ENCODE measurements at regions not wholly inside any gene's neighbourhood (a gene's known extent, or its start where the extent isn't known, plus 50 kb on each side); places are given as distances from the start of the nearest gene placed in this dataset.
"Not testable (repeated sequence)": the region's sequence is repeated elsewhere in the genome, so short reads cannot be mapped to it uniquely, and the experiment has no call there.

- DNase-seq, result no peak
Observed at GRCh38 chr6:156687789-156688619, 89.2 kb upstream of the ARID1B start.

GRCh38 chr6:156686995-156687788 lies 90.0 kb upstream of the ARID1B start:
- DNase-seq, result peak; percentile 81

GRCh38 chr6:156686301-156686994 lies 90.7 kb upstream of the ARID1B start:
- DNase-seq, result peak; percentile 48

DNA sequence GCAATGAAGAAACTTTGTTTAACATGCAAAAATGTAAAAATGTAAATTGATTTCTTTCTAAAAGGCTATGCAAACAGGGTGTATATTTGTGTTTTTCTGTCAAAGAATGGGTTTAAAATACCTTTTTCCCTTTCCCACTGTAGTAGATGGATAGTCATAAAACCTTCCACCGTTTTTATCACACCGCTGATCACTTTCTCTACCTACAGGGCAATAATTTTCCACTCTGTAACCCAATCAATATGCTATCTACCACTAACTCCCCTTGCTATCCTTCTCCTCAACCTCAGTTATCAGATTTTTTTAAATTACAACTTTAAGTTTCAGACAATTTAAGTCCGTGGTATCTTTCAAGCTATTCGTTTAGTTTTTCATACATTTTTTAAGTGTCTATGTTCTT lies 91.4 kb upstream of the ARID1B start:
- DNase-seq, result no peak

DNA sequence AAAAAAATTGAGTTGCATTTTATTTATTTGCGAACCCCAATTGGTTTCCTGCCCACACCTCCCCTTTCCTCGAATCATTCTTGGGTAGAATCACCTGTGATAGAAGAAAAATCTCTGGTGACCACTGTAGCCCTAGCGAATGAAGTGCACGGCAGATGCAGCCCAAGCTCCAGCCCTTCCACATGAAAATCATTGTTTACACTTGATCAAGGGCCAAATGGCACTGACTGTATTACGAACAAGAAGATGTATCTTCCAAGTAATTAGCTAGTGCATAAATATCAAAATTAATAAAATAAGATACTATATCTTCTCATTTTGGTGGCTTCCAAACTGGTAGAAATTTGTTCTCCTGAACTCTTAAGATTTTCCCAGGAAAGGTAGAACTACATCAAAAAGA lies 93.4 kb upstream of the ARID1B start:
- DNase-seq, result no peak

GRCh38 chr6:156676721-156677120 lies 100.5 kb upstream of the ARID1B start:
- DNase-seq, result no peak

- no peak for DNase-seq
Observed at GRCh38 chr6:156674197-156674596, 103.0 kb upstream of the ARID1B start.

- DNase-seq, result not testable (repeated sequence)
Observed at GRCh38 chr6:156670097-156670496, 107.1 kb upstream of the ARID1B start.

- no peak for DNase-seq
Observed at GRCh38 chr6:156662025-156662445, 115.1 kb upstream of the ARID1B start.

DNA sequence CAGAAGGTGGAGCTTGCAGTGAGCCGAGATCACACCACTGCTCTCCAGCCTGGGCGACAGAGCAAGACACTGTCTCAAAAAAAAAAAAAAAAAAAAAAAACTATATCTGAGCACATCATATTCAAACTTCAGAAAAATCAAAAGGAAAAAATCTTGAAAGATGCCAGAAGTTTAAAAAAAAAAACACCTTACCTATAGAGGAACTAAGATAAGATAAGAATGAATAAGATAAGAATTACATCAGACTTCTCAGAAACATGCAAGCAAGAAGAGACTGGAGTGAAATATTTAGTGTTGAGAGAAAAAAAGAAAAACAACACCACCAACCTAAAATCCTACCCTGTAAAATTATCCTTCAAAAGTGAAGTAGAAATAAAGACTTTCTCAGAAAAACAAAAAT lies 116.8 kb upstream of the ARID1B start:
- no peak for DNase-seq

DNA sequence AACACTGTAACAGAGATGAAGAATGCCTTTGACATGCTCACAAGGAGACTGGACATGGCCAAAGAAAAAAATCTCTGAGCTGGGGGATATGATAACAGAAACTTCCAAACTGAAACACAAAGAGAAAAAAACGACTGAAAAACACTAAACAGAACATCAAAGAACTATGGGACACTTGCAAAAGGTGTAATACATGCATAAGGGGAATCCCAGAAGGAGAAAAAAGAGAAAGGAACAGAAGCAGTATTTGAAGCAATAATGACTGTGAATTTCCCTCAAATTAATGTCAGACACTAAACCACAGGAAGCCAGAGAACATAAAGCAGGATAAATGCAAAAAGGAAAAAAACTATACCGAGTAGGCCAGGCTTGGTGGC lies 117.4 kb upstream of the ARID1B start:
- no peak for DNase-seq

DNA sequence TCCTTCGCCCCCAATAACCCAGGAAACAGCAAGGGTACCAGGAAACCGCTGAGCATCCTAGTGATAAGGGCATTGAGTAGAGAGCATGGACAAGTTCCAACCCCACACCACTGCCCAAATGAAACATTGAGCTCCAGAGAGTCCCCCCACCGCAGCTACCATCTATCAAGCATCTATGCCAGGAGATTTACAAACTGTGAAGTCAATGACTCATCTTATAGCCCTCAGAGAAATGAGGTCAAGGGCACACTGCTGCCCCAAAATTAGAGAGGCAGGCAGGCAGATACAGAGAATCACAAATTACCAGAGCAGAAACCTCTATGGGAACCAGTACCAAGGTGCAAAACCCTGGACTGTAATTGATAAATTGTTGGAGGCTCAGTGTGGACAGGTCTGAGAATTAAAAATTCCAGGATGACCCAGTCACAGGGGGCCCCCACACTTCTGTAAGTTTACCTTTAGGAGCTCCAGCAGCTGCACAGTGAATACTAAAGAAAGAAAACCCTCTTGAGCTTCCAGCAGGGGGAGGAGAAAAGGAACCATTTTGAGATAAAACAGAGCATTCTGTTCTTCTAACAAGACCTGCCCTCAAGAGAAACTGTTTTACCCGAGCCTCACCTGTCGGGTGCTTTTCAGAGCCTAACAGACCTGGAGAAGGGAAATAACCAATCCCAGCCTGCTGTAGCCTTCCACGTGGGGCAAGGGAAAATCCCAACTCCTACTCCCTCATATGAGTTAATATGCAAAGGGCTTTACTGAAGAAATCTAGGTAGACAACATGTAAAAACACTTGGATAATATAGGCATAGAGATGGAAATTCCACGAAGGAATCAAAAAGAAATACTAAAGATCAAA lies 118.0 kb upstream of the ARID1B start:
- DNase-seq, result no peak

GRCh38 chr6:156658186-156658965 lies 118.8 kb upstream of the ARID1B start:
- no peak for DNase-seq

GRCh38 chr6:156657296-156657695 lies 119.9 kb upstream of the ARID1B start:
- DNase-seq, result no peak

GRCh38 chr6:156654919-156655918 lies 122.0 kb upstream of the ARID1B start:
- DNase-seq, result no peak

DNA sequence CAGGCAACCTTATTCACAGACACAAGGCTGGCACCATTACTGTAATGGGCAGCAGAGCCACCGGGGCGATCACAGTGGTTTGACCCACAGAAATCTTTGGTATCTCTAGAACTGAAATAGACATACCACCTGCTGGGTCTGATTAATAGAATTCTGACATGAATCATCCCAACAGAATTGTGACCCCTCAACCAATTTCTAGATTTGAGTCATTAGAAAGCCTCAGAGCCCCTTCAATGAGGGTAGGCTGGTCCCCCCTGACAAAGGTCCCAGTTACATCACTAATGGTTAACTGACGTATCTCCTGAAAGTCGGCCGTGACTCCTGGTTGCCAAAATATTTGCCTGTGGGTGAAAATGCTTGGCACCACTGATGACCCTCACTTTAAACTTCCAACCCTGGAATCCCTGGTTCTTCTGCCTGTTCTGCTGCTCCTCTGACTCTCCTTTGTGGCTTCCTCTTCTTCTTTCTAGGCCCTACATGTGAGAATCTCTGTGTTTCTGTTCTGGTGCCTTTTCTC lies 124.9 kb upstream of the ARID1B start:
- DNase-seq, result no peak

DNA sequence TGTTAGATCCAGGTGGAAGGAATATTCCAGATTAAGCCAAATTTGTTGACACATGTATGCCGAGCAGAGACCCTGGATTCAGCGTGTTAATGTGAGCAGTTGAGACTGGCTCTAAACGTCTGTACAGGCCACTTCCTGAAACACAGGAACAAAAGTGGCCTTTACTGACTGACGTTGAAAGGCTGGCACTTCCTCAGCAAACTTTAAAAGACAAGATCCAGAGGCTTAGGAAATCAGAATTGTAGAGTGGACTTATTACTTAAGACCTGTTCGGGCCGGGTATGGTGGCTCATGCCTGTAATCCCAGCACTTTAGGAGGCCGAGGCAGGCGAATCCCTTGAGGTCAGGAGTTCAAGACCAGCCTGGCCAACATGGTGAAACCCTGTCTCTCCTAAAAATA lies 125.7 kb upstream of the ARID1B start:
- no peak for DNase-seq

DNA sequence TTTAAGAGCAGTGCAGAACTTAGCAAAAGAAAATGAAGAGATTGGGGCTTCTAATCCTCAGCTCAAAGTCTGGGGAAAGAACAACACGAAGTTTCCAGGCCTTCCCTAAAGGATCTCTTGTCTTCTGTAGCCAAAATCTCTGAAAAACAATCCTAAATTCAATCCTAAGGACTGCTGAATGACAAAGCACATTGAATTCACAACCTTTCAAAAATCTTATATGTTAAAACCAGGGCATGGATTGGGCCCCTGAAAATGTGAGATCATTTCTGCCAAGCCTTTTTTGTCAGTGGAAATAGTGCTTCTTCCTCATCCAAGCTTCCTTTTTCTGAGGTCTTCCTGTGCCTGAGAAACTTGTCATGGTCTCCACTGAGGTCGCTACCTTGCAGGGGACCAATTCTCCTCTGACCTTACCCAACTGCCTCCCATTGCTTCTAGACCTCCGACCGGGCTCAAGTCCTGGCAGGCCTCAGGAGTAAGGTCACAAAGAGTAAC lies 126.2 kb upstream of the ARID1B start:
- no peak for DNase-seq

- no peak for DNase-seq
Observed at GRCh38 chr6:156648616-156649015, 128.6 kb upstream of the ARID1B start.

- DNase-seq, result no peak
Observed at GRCh38 chr6:156647991-156648390, 129.2 kb upstream of the ARID1B start.

All from activated naive CD4-positive, alpha-beta T cell treated with Interleukin-2 at 50 U/mL for 16 hours (primary cell).